DMS 273 (cell line): ENCODE measurements at regions not wholly inside any gene's neighbourhood (a gene's known extent, or its start where the extent isn't known, plus 50 kb on each side); places are given as distances from the start of the nearest gene placed in this dataset.

Experiments
- DNase-seq: peaks from one replicate; lab custom pipeline; 2025; ENCODE audit not compliant: unreplicated experiment; lab: John Stamatoyannopoulos, UW

- peak; percentile 94 for DNase-seq
Observed at GRCh38 chr16:85416228-85417109, 196.7 kb upstream of the GSE1 start.

- no peak for DNase-seq
Observed at GRCh38 chr16:85417156-85417860, 195.8 kb upstream of the GSE1 start.

GRCh38 chr16:85418978-85419491 is 194.1 kb upstream of the GSE1 start:
- peak; percentile 96 for DNase-seq

- no peak for DNase-seq
Observed at GRCh38 chr16:85419503-85420408, 193.4 kb upstream of the GSE1 start.

- DNase-seq: no peak
Observed at GRCh38 chr16:85420501-85421337, 192.4 kb upstream of the GSE1 start.

GRCh38 chr16:85421338-85422195 is 191.6 kb upstream of the GSE1 start:
- peak; percentile 68 for DNase-seq

- peak; percentile 71 for DNase-seq
Observed at GRCh38 chr16:85422196-85422631, 190.9 kb upstream of the GSE1 start.

GRCh38 chr16:85422632-85423550 is 190.2 kb upstream of the GSE1 start:
- peak; percentile 49 for DNase-seq

GRCh38 chr16:85423631-85424030 is 189.5 kb upstream of the GSE1 start:
- DNase-seq: no peak

- DNase-seq: peak; percentile 93
Observed at GRCh38 chr16:85424260-85425073, 188.7 kb upstream of the GSE1 start.

GRCh38 chr16:85425074-85425662 is 188.0 kb upstream of the GSE1 start:
- DNase-seq: peak; percentile 72

- DNase-seq: no peak
Observed at GRCh38 chr16:85426806-85427205, 186.3 kb upstream of the GSE1 start.

GRCh38 chr16:85428168-85428898 is 184.8 kb upstream of the GSE1 start:
- peak; percentile 78 for DNase-seq

- no peak for DNase-seq
Observed at GRCh38 chr16:85428899-85429775, 184.0 kb upstream of the GSE1 start.
